GM12873 (cell line): ENCODE measurements at regions not wholly inside any gene's neighbourhood (a gene's known extent, or its start where the extent isn't known, plus 50 kb on each side); places are given as distances from the start of the nearest gene placed in this dataset.

Experiments used
- TF ChIP-seq, protein P1 (sequence below): IDR thresholded peaks from 2 replicates; pipeline ENCODE4 v1.5.1; 2012; ENCODE audit warnings: low read depth, mild to moderate bottlenecking, moderate library complexity, low read length, control low read depth; ENCODE audit not compliant: insufficient read depth; ENCODE audit errors: missing control alignments

DNA sequence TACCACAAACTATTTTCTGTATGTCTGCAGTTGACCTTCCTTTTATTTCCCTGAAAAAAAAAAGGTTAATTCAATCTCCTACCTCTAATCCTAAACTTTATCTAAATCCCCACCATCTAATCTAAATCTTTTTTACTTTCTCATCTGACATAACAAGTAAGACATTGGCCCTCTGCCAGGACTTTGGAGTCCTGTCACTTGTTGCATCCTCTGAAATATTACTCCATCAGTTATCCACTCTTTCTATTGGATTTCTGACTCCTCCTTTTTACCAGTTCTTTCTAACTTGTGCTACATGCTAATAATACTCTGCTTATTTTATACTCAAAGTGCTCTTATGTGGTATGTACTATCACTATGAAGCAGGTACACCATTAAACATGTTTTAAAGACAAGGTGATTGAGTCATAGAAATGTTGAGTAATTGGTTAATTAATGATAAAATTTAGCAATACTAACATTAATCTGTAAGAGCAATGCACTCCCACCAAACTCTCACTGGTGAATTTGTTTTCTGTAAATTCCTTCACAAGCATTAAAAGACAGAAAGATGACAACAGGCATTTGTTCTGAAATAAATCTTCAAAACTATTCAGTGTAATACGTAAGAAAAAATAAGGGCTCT is 914.2 kb upstream of the RAG2 start:
- TF ChIP-seq, protein P1, sequence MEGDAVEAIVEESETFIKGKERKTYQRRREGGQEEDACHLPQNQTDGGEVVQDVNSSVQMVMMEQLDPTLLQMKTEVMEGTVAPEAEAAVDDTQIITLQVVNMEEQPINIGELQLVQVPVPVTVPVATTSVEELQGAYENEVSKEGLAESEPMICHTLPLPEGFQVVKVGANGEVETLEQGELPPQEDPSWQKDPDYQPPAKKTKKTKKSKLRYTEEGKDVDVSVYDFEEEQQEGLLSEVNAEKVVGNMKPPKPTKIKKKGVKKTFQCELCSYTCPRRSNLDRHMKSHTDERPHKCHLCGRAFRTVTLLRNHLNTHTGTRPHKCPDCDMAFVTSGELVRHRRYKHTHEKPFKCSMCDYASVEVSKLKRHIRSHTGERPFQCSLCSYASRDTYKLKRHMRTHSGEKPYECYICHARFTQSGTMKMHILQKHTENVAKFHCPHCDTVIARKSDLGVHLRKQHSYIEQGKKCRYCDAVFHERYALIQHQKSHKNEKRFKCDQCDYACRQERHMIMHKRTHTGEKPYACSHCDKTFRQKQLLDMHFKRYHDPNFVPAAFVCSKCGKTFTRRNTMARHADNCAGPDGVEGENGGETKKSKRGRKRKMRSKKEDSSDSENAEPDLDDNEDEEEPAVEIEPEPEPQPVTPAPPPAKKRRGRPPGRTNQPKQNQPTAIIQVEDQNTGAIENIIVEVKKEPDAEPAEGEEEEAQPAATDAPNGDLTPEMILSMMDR = no peak

DNA sequence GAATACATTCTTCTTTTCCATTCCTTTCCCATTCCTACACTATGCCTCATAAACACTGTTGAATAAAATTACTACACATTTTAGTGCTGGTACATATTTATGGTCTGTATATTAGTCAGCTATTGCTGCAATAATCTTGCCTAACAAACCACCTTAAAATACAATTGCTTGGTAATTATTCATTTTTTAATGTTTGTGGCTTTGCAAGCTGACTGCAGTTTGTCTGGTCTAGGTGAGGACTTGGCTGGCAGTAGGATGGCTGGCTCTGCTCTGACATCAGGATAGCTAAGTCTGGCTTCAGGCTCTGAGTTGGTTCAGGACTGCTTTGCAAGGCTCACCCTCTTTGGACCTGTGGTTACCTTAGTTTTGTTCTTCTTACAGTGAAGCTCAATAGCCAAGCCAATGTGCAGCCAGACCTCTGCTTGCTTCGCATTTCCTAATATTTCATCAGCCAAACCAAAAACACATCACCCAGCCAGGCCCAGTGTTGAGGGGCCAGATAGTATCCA is 913.4 kb upstream of the RAG2 start:
- TF ChIP-seq, protein P1 = no peak

- TF ChIP-seq, protein P1 = no peak
These were observed 911.5 kb upstream of the RAG2 start for GRCh38 chr11:37509506-37509905.

DNA sequence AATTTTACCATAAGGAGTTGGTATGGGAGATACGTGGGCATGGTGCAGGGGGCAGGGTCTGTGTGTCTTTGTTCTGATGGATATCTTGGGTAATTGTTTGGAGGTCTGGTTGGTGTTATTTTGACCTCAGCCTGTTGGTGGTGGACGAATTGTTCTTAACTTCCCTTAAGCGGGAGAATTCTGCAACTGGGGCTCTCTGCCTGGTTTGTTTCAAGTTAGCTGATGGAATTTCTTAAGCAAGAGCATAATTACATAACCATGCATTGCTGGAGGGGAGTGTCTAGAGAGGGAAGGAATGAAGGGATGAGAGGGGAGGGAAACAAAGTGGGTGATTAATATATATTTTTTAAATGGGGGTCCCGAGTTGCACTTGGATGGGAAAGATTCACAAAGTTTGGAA is 908.5 kb upstream of the RAG2 start:
- TF ChIP-seq, protein P1 = no peak

DNA sequence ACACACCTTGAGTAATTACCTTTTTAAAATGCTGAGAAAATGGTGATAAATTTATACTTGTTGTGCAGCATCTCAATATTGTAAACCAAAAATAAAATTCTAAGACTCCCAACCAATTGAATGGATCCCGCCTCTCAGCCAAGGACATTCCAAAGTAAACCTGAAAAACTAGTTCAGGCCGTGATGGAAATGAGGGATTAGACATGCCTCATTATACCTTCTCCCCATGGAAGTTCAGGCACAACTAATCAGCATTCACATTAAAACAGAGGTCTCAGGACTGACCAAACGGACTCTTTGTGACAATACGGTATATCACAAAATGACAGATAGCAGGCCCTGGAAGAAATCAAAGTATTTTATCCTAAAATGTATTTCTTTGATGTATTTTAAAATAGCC is 907.4 kb upstream of the RAG2 start:
- TF ChIP-seq, protein P1 = no peak

- TF ChIP-seq, protein P1 = no peak
These were observed 906.9 kb upstream of the RAG2 start for GRCh38 chr11:37504921-37505320.

DNA sequence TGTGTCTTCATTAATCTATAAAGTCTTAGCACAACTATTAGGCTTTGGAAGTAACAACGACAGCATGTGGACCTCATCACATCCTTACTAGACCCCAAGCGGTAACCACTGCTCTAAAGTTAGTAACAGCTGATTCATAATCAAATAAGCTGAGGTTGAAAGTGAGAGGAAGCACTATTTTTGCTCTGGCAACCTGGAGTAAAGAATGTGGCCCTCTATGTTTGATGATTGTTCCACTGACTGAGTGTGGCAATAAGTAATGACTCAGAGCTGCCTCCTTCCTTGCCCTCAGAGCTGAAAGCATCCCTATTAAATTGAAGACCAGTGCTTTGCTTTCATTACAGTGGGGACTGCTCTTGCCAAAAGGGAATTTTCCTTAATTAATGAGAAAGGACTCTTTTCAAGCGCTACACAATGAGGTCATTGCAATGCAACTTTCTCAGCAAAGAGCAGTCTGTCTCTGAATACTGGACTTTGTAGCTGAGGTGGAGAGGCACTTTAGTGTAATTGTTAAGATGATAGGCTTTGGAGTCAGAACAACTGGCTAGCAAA is 906.1 kb upstream of the RAG2 start:
- TF ChIP-seq, protein P1 = no peak
